ENCODE measurements at regions not wholly inside any gene's neighbourhood (a gene's known extent, or its start where the extent isn't known, plus 50 kb on each side); places are given as distances from the start of the nearest gene placed in this dataset.

GRCh38 chr13:105790923-105791322 lies 744.5 kb downstream of the EFNB2 start:
- no peak for TF ChIP-seq JUND (IDR thresholded peaks at IDR 0.05)
- TF ChIP-seq CEBPB (IDR thresholded peaks at IDR 0.05; ENCODE audit: low read depth), result no peak
- no peak for TF ChIP-seq FOSL1 (IDR thresholded peaks at IDR 0.05; ENCODE audit: low read depth)
- TF ChIP-seq YY1 (IDR thresholded peaks at IDR 0.05; ENCODE audit: extremely low read depth, insufficient replicate concordance, low read depth, low read length), result no peak
- TF ChIP-seq CBX3 (IDR thresholded peaks at IDR 0.05; ENCODE audit: low read depth), result no peak
- no peak for TF ChIP-seq POLR2AphosphoS5 (IDR thresholded peaks at IDR 0.05; ENCODE audit: low read depth, low read length)
- no peak for TF ChIP-seq ELF1 (IDR thresholded peaks at IDR 0.05; ENCODE audit: borderline replicate concordance, low read depth)
- TF ChIP-seq SP1 (IDR thresholded peaks at IDR 0.05; ENCODE audit: low read depth), result no peak
- no peak for TF ChIP-seq EZH2 (IDR thresholded peaks at IDR 0.05)
- TF ChIP-seq ZBTB33 (IDR thresholded peaks at IDR 0.05; ENCODE audit: extremely low read depth, insufficient replicate concordance, low read length), result no peak
- no peak for TF ChIP-seq EZH2phosphoT487 (IDR thresholded peaks at IDR 0.05; ENCODE audit: borderline replicate concordance)
- no peak for TF ChIP-seq CTCF (IDR thresholded peaks at IDR 0.05 in 2 of 3, conservative IDR thresholded peaks at IDR 0.05 in 1 of 3; ENCODE audit: borderline replicate concordance in 1 of 3, insufficient read depth in 1 of 3, low read depth in 2 of 3, low read length in 2 of 3)
- no peak for TF ChIP-seq TCF7L2 (IDR thresholded peaks at IDR 0.05; ENCODE audit: borderline replicate concordance, extremely low read depth, insufficient read depth, insufficient read length)
- H3K9me2 ChIP-seq (ENCODE audit: insufficient read depth), result no peaks in the 10 kb centered on the region
- no peaks in the 10 kb centered on the region for H3K4me1 ChIP-seq (ENCODE audit: control insufficient read depth in 1 of 2, insufficient read depth in 2 of 2, low read length in 2 of 2)
- H3K27ac ChIP-seq (ENCODE audit: low read depth, low read length), result no peak overlapping the region
- CTCF ChIA-PET, result no interaction called here
- no peak overlapping the region for H3K9ac ChIP-seq (ENCODE audit: low read length)
- H3K27me3 ChIP-seq (ENCODE audit: insufficient read depth, low read length), result no peaks in the 10 kb centered on the region
- H3K36me3 ChIP-seq (ENCODE audit: control insufficient read depth in 1 of 2, insufficient read depth in 2 of 2, low read length in 2 of 2), result no peaks in the 10 kb centered on the region
- DNase-seq (ENCODE audit: low read depth, low spot score) (no peak), ATAC-seq (no peak)
- H3K4me2 ChIP-seq (ENCODE audit: low read length), result no peak overlapping the region
- H4K20me1 ChIP-seq (ENCODE audit: insufficient read depth), result no peaks in the 10 kb centered on the region
- POLR2A ChIA-PET, result no interaction called here
- no peaks in the 10 kb centered on the region for H3K79me2 ChIP-seq (ENCODE audit: insufficient read depth, low read length)
- RAD21 ChIA-PET (ENCODE audit: low non-redundant PET in 1 of 2, low total read pairs in 2 of 2, uncharacterized antibody in 2 of 2, unreplicated experiment in 2 of 2), result no interaction called here
- H3K9me3 ChIP-seq (ENCODE audit: control insufficient read depth in 1 of 2, insufficient read depth in 1 of 2, low read depth in 1 of 2, low read length in 2 of 2), result no peaks in the 10 kb centered on the region
- no peak overlapping the region for H3K4me3 ChIP-seq (replicated peaks in 1 of 2; ENCODE audit: low read depth in 1 of 2, low read length in 2 of 2)
- no TSS peak for BruUV-seq (replicated peaks)
- intact Hi-C loops (cut with micrococcal nuclease), result no loop called here
- no peak overlapping the region for H2AFZ ChIP-seq (ENCODE audit: low read depth, low read length, poor library complexity, severe bottlenecking)

Data from HCT116 (cell line).